Uterus (tissue), 3 donors: ENCODE measurements at regions not wholly inside any gene's neighbourhood (a gene's known extent, or its start where the extent isn't known, plus 50 kb on each side); places are given as distances from the start of the nearest gene placed in this dataset.

Experiments used
- DNase-seq, 2 donors: peaks; one replicate each; pipeline ENCODE4 v3.0.0-alpha.2; 2019 to 2020
- H3K27ac ChIP-seq, 2 donors: fragments of 200-600 bp; sonication (generic); 1 replicate in 1 of 2; 2 replicates in 1 of 2; pipeline ENCODE4 v1.5.1; 2016 to 2018
- H3K27me3 ChIP-seq, 2 donors: fragments of 200-600 bp; sonication (generic); one replicate each; pipeline ENCODE4 v1.5.1; 2018 to 2019; ENCODE audit warnings: control low read depth in 1 of 2
- H3K36me3 ChIP-seq, 2 donors: fragments of 200-600 bp; sonication (generic); one replicate each; pipeline ENCODE4 v1.5.1; 2019; ENCODE audit warnings: control low read depth in 1 of 2
- H3K4me1 ChIP-seq, 2 donors: fragments of 200-600 bp; sonication (generic); one replicate each; pipeline ENCODE4 v1.5.1; 2018 to 2019; ENCODE audit warnings: control low read depth in 1 of 2
- H3K4me3 ChIP-seq, 2 donors: fragments of 200-600 bp; sonication (generic); 1 replicate in 1 of 2; 2 replicates in 1 of 2; pipeline ENCODE4 v1.5.1; 2018 to 2019; ENCODE audit warnings: mild to moderate bottlenecking in 1 of 2
- H3K9me3 ChIP-seq, 2 donors: fragments of 200-600 bp; sonication (generic); one replicate each; pipeline ENCODE4 v1.5.1; 2019; ENCODE audit warnings: control low read depth in 1 of 2
- POLR2A ChIP-seq, 2 donors: fragments of 450-650 bp; IDR thresholded peaks; one replicate each; pipeline ENCODE4 v1.6.1; 2016; ENCODE audit warnings: antibody characterized with exemption in 2 of 2, mild to moderate bottlenecking in 1 of 2, moderate library complexity in 1 of 2
- intact Hi-C: fragments of 100-400 bp; cut with DNase I; formaldehyde crosslinking; loops from one replicate; pipeline ENCODE4 v1.15.1; 2023; ENCODE audit warnings: low total_unique reads
- TF ChIP-seq, protein P1 (sequence below), 4 experiments: fragments of 200-600 bp in 2 of 4; fragments of 450-650 bp in 2 of 4; sonication (generic) in 2 of 4; IDR thresholded peaks; one replicate each; pipeline ENCODE4 v1.5.1; 2016 to 2019; ENCODE audit warnings: antibody characterized with exemption in 4 of 4, mild to moderate bottlenecking in 2 of 4, moderate library complexity in 1 of 4
- donor health status: DM: yes; HTN: yes; CAD: no.

- Histone ChIP-seq H3K4me1 (no peaks in the 10 kb centered on the region), H3K36me3 (peaks cover 0 to 5% of the 10 kb centered on the region in 2 donors), H3K27me3 (no peaks in the 10 kb centered on the region), H3K27ac (no peak overlapping the region), H3K4me3 (no peak overlapping the region), H3K9me3 (no peaks in the 10 kb centered on the region)
- TF ChIP-seq, protein P1, sequence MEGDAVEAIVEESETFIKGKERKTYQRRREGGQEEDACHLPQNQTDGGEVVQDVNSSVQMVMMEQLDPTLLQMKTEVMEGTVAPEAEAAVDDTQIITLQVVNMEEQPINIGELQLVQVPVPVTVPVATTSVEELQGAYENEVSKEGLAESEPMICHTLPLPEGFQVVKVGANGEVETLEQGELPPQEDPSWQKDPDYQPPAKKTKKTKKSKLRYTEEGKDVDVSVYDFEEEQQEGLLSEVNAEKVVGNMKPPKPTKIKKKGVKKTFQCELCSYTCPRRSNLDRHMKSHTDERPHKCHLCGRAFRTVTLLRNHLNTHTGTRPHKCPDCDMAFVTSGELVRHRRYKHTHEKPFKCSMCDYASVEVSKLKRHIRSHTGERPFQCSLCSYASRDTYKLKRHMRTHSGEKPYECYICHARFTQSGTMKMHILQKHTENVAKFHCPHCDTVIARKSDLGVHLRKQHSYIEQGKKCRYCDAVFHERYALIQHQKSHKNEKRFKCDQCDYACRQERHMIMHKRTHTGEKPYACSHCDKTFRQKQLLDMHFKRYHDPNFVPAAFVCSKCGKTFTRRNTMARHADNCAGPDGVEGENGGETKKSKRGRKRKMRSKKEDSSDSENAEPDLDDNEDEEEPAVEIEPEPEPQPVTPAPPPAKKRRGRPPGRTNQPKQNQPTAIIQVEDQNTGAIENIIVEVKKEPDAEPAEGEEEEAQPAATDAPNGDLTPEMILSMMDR (IDR thresholded peaks at IDR 0.05), result no peak
- no peak for TF ChIP-seq POLR2A (IDR thresholded peaks at IDR 0.05)
- intact Hi-C loops, result no loop called here
- no peak for DNase-seq
Observed at GRCh38 chr5:164555809-164556208, 1050.4 kb downstream of the MAT2B start.

DNA sequence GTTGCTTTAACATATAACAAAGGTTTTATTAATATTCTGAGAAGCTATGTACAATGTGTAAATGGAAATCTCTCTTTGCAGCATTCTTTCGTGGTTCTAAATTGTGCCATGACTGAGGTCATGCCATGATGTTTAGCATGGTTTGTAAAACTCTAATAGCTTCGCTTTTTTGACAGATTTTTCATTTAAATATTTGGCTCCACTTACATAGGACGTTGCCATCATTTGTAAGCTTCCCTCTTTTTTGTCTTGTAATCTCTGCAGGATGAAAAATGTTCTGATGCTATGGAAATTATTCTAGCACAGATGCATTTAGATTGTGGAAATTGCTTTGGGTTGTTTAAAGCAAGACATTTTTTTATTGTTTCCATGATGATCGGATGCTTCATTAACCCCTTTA lies 1054.8 kb downstream of the MAT2B start:
- Histone ChIP-seq H3K36me3 (peaks cover 0 to 5% of the 10 kb centered on the region in 2 donors), H3K4me1 (no peaks in the 10 kb centered on the region), H3K4me3 (no peak overlapping the region), H3K9me3 (no peaks in the 10 kb centered on the region), H3K27ac (no peak overlapping the region), H3K27me3 (no peaks in the 10 kb centered on the region)
- intact Hi-C loops, result no loop called here
- no peak for TF ChIP-seq POLR2A (IDR thresholded peaks at IDR 0.05)
- TF ChIP-seq, protein P1 (IDR thresholded peaks at IDR 0.05), result no peak
- DNase-seq, result no peak

DNA sequence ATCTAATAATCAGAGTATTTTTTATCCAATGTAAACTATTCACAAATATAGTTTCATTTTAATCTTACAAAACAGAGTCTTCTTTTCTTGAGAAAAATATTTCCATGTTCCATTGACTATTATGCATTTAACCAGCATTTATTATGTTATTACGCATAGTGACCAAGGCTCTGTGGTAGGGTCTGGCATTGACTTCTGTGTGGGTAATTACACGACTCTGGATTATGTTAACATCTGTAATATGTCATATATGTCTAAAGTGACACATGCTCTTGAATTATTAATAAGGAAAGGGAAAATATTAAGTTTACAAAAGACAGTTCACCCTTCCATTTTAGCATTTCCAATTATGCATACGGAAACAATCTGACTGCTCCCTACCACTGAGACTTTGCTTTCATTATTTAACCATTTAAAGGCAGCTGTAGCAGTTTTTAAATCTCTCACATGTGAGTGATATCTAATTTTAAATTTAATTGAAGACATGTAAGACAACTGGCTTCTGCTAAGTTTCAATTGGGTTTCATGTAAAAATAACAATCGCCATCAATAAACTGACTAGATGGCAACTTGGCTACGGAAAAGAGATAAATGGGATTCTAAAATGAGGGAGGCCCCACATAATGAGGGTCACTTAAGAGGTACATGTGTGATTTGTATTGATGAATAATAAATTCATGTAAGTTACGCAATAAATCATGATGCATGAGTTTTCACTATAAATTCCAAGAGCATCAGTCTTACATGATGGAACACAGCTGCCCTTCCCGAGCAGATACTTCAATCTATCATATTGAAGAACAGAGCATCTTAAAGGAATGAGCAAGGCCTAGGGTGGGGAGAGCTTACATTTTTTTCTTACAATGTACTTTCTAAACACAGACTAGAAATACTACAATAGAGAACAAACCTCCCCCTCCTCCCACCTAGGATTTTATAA lies 1056.8 kb downstream of the MAT2B start:
- Histone ChIP-seq H3K36me3 (no peaks in the 10 kb centered on the region), H3K9me3 (no peaks in the 10 kb centered on the region), H3K4me3 (no peak overlapping the region), H3K4me1 (no peaks in the 10 kb centered on the region), H3K27ac (no peak overlapping the region), H3K27me3 (no peaks in the 10 kb centered on the region)
- intact Hi-C loops, result no loop called here
- no peak for DNase-seq
- TF ChIP-seq, protein P1 (IDR thresholded peaks at IDR 0.05), result no peak
- TF ChIP-seq POLR2A (IDR thresholded peaks at IDR 0.05), result no peak

DNA sequence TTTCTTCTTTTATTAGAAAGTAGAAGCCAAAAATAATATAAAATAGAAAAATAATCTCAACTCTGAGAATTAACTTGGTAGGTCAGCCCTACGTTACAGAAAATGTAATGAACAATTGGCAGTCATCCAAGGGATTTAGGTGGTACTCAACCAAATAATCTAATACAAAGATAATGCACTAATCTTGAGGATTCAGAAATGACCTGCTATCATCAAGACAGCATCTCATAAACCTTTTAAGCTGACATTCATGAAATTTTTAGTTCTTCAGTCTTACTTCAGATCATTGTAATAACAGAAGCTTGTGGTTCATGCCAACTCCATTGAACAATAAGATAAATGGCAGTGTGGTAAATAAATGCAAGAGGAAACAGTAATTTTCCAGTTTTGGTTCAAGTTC lies 1058.0 kb downstream of the MAT2B start:
- Histone ChIP-seq H3K36me3 (no peaks in the 10 kb centered on the region), H3K9me3 (no peaks in the 10 kb centered on the region), H3K4me3 (no peak overlapping the region), H3K4me1 (no peaks in the 10 kb centered on the region), H3K27me3 (no peaks in the 10 kb centered on the region), H3K27ac (no peak overlapping the region)
- TF ChIP-seq, protein P1 (IDR thresholded peaks at IDR 0.05), result no peak
- no peak for TF ChIP-seq POLR2A (IDR thresholded peaks at IDR 0.05)
- DNase-seq, result no peak
- intact Hi-C loops, result no loop called here

- Histone ChIP-seq H3K36me3 (no peaks in the 10 kb centered on the region), H3K9me3 (no peaks in the 10 kb centered on the region), H3K4me1 (no peaks in the 10 kb centered on the region), H3K4me3 (no peak overlapping the region), H3K27ac (no peak overlapping the region), H3K27me3 (no peaks in the 10 kb centered on the region)
- no peak for DNase-seq
- intact Hi-C loops, result no loop called here
- no peak for TF ChIP-seq POLR2A (IDR thresholded peaks at IDR 0.05)
- TF ChIP-seq, protein P1 (IDR thresholded peaks at IDR 0.05), result no peak
Observed at GRCh38 chr5:164573397-164573796, 1068.0 kb downstream of the MAT2B start.
